SU-DHL-6 (cell line): ENCODE measurements at regions not wholly inside any gene's neighbourhood (a gene's known extent, or its start where the extent isn't known, plus 50 kb on each side); places are given as distances from the start of the nearest gene placed in this dataset.
"Not testable (repeated sequence)": the region's sequence is repeated elsewhere in the genome, so short reads cannot be mapped to it uniquely, and the experiment has no call there.

Source experiments
- H2AFZ ChIP-seq: fragments of 200-600 bp; sonication (generic); 2 replicates; pipeline ENCODE4 v1.6.1; 2014; ENCODE audit warnings: low read depth, mild to moderate bottlenecking, moderate library complexity, mixed read lengths, antibody characterized with exemption, low read length; ENCODE audit not compliant: severe bottlenecking
- H3F3A ChIP-seq: fragments of 200-600 bp; shearing (Covaris generic); 2 replicates; pipeline ENCODE4 v1.6.0; 2016; ENCODE audit warnings: antibody characterized with exemption, mild to moderate bottlenecking; ENCODE audit not compliant: insufficient read depth
- H3K27ac ChIP-seq: fragments of 200-600 bp; sonication (generic); 2 replicates; pipeline ENCODE4 v1.5.1; 2016; ENCODE audit warnings: low read depth, mild to moderate bottlenecking, low read length, moderate library complexity, mixed read lengths
- H3K27me3 ChIP-seq: fragments of 200-600 bp; sonication (generic), shearing (Covaris generic); 2 replicates; pipeline ENCODE4 v1.6.0; 2014; ENCODE audit warnings: mild to moderate bottlenecking, low read length
- H3K36me3 ChIP-seq: fragments of 200-600 bp; sonication (generic); 2 replicates; pipeline ENCODE4 v1.6.1; 2014; ENCODE audit warnings: mild to moderate bottlenecking, low read length, mixed read lengths
- H3K4me2 ChIP-seq: fragments of 300-600, 200-600 bp; shearing (Covaris generic), sonication (generic); 2 replicates; pipeline ENCODE4 v1.6.0; 2014; ENCODE audit warnings: low read length, low read depth, mild to moderate bottlenecking; ENCODE audit not compliant: poor library complexity, severe bottlenecking
- H3K4me3 ChIP-seq: fragments of 200-600 bp; sonication (generic); 2 replicates; pipeline ENCODE4 v1.5.1; 2014; ENCODE audit warnings: antibody characterized with exemption, low read length, mild to moderate bottlenecking, mixed read lengths; ENCODE audit not compliant: insufficient read depth, poor library complexity, severe bottlenecking
- H3K79me2 ChIP-seq: fragments of 200-600 bp; sonication (generic); 2 replicates; pipeline ENCODE4 v1.6.1; 2014; ENCODE audit warnings: mild to moderate bottlenecking, low read length, moderate library complexity; ENCODE audit not compliant: insufficient read depth
- H3K9ac ChIP-seq: fragments of 200-600 bp; sonication (generic); 2 replicates; pipeline ENCODE4 v1.7.0; 2014; ENCODE audit warnings: mild to moderate bottlenecking, low read length
- H3K9me2 ChIP-seq: fragments of 200-600 bp; sonication (generic); replicated peaks from 2 replicates; pipeline ENCODE4 v1.6.1; 2014; ENCODE audit warnings: low read length; ENCODE audit not compliant: insufficient read depth
- H3K9me3 ChIP-seq: fragments of 200-600 bp; sonication (generic); 2 replicates; pipeline ENCODE4 v1.6.1; 2014; ENCODE audit warnings: low read length, mixed read lengths; ENCODE audit not compliant: insufficient read depth
- H4K20me1 ChIP-seq: fragments of 200-600 bp; sonication (generic); 2 replicates; pipeline ENCODE4 v1.6.1; 2014; ENCODE audit warnings: low read depth, mild to moderate bottlenecking, antibody characterized with exemption, low read length, moderate library complexity, mixed read lengths
- EZH2phosphoT487 ChIP-seq: fragments of 200-600 bp; sonication (generic), shearing (Covaris generic); conservative IDR thresholded peaks from 2 replicates; pipeline ENCODE4 v1.6.1; 2018; ENCODE audit warnings: mild to moderate bottlenecking, antibody characterized with exemption, low read length, moderate library complexity, mixed read lengths
- TF ChIP-seq, protein P1 (sequence below): fragments of 200-600 bp; sonication (generic); IDR thresholded peaks from one replicate; pipeline ENCODE4 v1.5.1; 2017; ENCODE audit warnings: antibody characterized with exemption, mild to moderate bottlenecking, low read length, moderate library complexity; ENCODE audit not compliant: insufficient read depth, poor library complexity, severe bottlenecking

DNA sequence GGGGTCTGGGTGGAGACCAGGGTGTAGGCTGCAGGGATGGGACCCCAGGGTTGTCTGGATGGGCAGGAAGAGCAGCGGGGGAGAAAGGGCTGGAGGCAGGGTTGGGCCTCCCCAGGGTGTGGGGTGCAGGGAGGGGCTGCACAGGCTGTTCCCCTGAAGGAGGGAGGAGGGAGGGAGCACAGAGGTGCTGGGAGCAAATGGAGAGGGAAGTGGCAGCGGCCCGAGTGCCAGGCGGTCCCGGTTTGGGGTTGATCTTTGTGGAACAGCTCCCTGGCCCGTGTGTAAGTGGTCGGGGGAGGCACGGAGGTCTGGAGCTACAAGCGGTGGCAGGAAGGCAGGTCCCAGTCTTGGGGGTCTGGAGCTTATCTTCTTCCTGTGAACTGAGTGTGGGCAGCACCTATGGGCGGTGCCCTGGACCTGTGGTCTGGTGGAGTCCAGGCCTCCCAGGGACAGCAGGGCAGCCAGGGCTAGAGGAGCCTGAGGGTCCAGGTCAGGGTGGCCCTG is 391.6 kb downstream of the TMEM121 start:
- Histone ChIP-seq H3K27me3 (no peaks in the 10 kb centered on the region), H2AFZ (no peak overlapping the region), H4K20me1 (no peaks in the 10 kb centered on the region), H3K79me2 (no peaks in the 10 kb centered on the region), H3F3A (no peaks in the 10 kb centered on the region), H3K27ac (no peak overlapping the region), H3K9me3 (no peaks in the 10 kb centered on the region), H3K4me2 (no peak overlapping the region), H3K4me3 (no peak overlapping the region), H3K9me2 (no peaks in the 10 kb centered on the region), H3K36me3 (no peaks in the 10 kb centered on the region), H3K9ac (no peak overlapping the region)
- TF ChIP-seq, protein P1, sequence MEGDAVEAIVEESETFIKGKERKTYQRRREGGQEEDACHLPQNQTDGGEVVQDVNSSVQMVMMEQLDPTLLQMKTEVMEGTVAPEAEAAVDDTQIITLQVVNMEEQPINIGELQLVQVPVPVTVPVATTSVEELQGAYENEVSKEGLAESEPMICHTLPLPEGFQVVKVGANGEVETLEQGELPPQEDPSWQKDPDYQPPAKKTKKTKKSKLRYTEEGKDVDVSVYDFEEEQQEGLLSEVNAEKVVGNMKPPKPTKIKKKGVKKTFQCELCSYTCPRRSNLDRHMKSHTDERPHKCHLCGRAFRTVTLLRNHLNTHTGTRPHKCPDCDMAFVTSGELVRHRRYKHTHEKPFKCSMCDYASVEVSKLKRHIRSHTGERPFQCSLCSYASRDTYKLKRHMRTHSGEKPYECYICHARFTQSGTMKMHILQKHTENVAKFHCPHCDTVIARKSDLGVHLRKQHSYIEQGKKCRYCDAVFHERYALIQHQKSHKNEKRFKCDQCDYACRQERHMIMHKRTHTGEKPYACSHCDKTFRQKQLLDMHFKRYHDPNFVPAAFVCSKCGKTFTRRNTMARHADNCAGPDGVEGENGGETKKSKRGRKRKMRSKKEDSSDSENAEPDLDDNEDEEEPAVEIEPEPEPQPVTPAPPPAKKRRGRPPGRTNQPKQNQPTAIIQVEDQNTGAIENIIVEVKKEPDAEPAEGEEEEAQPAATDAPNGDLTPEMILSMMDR = no peak
- TF ChIP-seq EZH2phosphoT487 = no peak

DNA sequence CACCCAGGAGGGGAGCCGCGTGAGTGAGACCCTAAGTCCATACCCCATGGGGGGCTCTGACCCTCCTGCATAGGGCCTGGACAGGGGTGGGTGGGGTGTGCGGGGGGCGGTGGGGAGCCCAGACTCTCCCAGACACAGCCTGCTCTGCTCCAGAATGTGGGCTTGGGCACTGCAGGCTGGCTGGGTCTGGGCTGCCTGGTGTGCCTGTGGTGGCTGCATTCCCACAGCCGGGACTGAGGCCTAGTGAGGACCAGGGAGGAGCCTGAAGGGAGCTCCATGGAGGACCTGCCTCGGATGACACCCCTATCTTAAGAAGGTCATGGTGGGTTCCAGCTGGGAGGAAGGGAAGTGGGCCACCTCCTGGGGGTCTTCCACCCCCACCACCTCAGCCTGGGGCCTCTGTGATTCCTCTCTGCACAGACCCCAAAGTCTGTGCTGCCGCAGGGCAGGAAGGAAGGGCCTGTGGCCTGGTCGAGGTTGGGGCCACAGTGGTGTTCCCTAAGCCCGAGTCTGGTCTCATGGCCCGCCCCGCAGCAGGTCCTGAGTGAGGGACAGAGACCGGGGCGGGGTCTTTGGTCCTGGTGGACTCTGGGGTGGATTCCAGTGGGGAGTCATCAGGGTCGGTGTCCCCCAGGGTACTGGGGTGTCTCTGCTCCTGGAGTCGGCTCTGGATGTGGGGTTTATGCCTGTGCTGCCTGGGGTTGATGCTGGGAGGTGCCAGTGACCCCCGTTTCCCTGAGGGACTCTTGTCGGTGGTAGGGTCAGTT is 392.3 kb downstream of the TMEM121 start:
- H3K9me3 ChIP-seq = no peaks in the 10 kb centered on the region
- H3K79me2 ChIP-seq = no peaks in the 10 kb centered on the region
- no peaks in the 10 kb centered on the region for H3K36me3 ChIP-seq
- H3K4me2 ChIP-seq = no peak overlapping the region
- no peaks in the 10 kb centered on the region for H3K9me2 ChIP-seq
- H2AFZ ChIP-seq = no peak overlapping the region
- no peak overlapping the region for H3K9ac ChIP-seq
- H3K4me3 ChIP-seq = no peak overlapping the region
- H3K27me3 ChIP-seq = no peaks in the 10 kb centered on the region
- no peak overlapping the region for H3K27ac ChIP-seq
- no peaks in the 10 kb centered on the region for H4K20me1 ChIP-seq
- no peaks in the 10 kb centered on the region for H3F3A ChIP-seq
- TF ChIP-seq, protein P1 = no peak
- no peak for TF ChIP-seq EZH2phosphoT487

DNA sequence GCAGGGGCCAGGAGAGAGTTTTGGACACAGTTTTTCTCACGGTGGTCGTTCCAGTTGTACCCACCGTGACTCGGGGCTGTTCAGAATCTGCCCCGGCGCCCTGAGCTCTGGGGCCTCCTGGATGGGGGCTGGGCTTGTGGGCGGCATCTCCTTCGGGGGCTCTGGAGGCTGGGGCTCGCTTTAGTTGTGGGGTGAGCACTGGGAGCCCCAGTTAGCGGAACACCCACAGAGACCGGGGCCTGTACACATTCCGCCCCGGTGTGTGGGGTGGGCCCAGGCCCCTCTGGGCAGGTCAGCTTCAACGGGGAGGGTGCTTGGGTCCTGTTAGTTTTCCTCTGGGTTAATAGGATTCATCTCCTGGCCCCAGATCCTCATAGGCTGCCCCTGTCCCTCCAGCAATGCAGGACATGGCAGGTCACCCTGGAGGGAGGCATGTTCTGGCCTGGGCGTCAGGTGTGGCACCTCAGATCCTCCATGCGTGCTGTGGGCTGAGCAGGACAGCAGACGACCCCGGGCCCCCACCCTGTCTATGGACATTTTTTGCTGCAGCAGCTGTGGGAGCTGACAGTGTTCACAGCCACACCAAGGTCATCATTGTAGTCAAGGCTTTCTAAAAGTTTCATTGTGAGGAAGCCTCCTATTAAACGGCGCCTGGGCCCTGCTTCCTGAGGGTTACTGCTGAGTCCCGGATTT is 393.2 kb downstream of the TMEM121 start:
- H2AFZ ChIP-seq = no peak overlapping the region
- H3K27me3 ChIP-seq = no peaks in the 10 kb centered on the region
- no peak overlapping the region for H3K4me3 ChIP-seq
- no peaks in the 10 kb centered on the region for H3K9me3 ChIP-seq
- no peak overlapping the region for H3K9ac ChIP-seq
- no peaks in the 10 kb centered on the region for H4K20me1 ChIP-seq
- TF ChIP-seq EZH2phosphoT487 = no peak
- TF ChIP-seq, protein P1 = no peak
- no peaks in the 10 kb centered on the region for H3F3A ChIP-seq
- no peaks in the 10 kb centered on the region for H3K79me2 ChIP-seq
- no peak overlapping the region for H3K4me2 ChIP-seq
- H3K27ac ChIP-seq = no peak overlapping the region
- no peaks in the 10 kb centered on the region for H3K9me2 ChIP-seq
- H3K36me3 ChIP-seq = no peaks in the 10 kb centered on the region

DNA sequence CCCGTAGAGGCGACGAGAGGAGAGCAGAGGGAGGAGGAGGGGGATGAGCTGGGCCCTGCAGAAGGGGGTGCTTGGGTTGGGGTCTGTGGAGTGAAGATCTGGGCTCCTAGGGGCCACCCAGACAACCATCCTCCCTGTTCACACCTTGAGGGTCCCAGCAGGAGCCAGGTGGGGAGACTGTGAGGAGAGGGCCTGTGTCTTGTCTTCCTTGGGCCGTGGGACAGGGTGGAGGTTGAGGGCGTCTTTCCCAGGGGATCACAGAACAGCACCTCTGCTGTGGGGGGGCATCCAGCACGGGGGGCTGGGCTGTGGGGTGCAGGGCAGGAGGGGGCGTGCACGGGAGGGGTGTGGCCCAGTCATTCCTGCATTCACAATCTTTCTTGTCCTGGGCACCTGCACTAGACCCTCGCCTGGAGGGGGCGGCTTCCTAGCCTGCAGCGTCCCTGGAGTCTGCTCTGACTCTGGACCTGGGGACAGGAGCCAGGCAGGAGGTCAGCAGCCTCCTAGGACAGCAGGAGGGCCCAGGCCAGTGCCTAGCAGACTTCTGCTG is 393.8 kb downstream of the TMEM121 start:
- not testable (repeated sequence) for H3K27me3 ChIP-seq, H3K9ac ChIP-seq, H3K79me2 ChIP-seq, H2AFZ ChIP-seq, H4K20me1 ChIP-seq, H3K9me3 ChIP-seq, H3K4me3 ChIP-seq, H3K27ac ChIP-seq, H3K9me2 ChIP-seq, H3K4me2 ChIP-seq, H3K36me3 ChIP-seq, H3F3A ChIP-seq

DNA sequence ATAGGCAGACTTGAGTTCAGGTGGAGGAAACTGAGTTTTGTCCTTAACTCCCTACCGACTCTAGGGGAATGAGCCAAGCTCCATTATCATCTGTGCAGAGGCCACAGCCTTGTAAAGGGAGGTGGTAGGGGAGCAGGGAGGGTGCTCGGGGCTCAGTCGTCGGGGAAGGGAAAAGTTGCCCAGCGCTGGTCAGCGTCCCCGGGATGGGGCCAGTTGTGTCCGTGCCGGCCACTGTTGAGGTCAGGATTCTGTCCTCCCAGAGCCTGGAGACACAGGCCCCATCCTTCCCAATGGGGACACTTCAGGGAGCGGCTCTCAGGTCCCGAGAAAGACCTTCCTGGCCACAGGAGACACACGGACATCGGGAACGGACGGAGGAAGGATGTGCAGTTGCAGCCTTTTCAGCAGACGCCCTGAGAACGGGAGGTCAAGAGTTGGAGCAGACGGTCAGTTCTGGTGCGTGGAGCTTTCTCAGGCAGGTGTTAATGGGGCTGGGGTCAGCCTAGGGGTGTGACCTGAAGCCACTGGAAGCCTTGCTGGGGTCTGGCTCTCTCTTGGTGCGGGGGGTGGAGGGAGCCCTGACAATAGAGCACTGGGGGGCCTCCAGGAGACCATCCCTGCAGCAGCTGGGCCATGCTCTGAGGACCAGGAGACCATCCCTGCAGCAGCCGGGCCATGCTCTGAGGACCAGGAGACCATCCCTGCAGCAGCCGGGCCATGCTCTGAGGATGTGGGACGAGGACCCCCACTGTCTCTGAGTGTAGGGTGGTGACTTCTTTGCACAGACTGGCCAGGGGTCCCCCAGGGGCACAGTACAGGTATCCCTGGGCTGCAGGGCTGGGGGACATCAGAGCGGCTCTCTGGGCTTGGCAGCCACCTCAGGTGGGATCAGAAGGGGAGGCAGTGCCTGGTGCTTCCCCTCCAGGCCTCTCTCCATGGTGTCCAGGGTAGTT is 394.7 kb downstream of the TMEM121 start:
- not testable (repeated sequence) for H3K36me3 ChIP-seq, H3K4me3 ChIP-seq, H3F3A ChIP-seq, H2AFZ ChIP-seq, H3K79me2 ChIP-seq, H4K20me1 ChIP-seq, H3K4me2 ChIP-seq, H3K27ac ChIP-seq, H3K9ac ChIP-seq, H3K9me2 ChIP-seq, H3K9me3 ChIP-seq, H3K27me3 ChIP-seq
